Uterus (tissue), 2 donors: ENCODE measurements at regions not wholly inside any gene's neighbourhood (a gene's known extent, or its start where the extent isn't known, plus 50 kb on each side); places are given as distances from the start of the nearest gene placed in this dataset.

Experiments
- CTCF ChIP-seq, 4 experiments: fragments of 200-600 bp in 2 of 4; fragments of 450-650 bp in 2 of 4; sonication (generic) in 2 of 4; IDR thresholded peaks; one replicate each; pipeline ENCODE4 v1.5.1; 2016 to 2019; ENCODE audit warnings: antibody characterized with exemption in 4 of 4, mild to moderate bottlenecking in 2 of 4, moderate library complexity in 1 of 4
- POLR2A ChIP-seq, 2 donors: fragments of 450-650 bp; IDR thresholded peaks; one replicate each; pipeline ENCODE4 v1.6.1; 2016; ENCODE audit warnings: antibody characterized with exemption in 2 of 2, mild to moderate bottlenecking in 1 of 2, moderate library complexity in 1 of 2

GRCh38 chr3:40924559-40925141 lies 274.7 kb upstream of the CTNNB1 start:
- TF ChIP-seq CTCF (IDR thresholded peaks at IDR 0.05), result no peak
- no peak for TF ChIP-seq POLR2A (IDR thresholded peaks at IDR 0.05)
